ENCODE measurements at regions not wholly inside any gene's neighbourhood (a gene's known extent, or its start where the extent isn't known, plus 50 kb on each side); places are given as distances from the start of the nearest gene placed in this dataset.

- ChIA-PET CTCF (no interaction called here), POLR2A (no interaction called here)
- WGBS (ENCODE audit: insufficient coverage): no CpG with 5 or more reads among the region's 1 CpG
- Histone ChIP-seq H3K4me1 (ENCODE audit: control extremely low read depth in 1 of 4, control insufficient read depth in 4 of 4, insufficient read depth in 4 of 4, low read length in 3 of 4) (no peaks in the 10 kb centered on the region), H3K27me3 (replicated peaks in 2 of 5; ENCODE audit: control insufficient read depth in 4 of 5, insufficient read depth in 5 of 5, low read length in 4 of 5) (no peaks in the 10 kb centered on the region), H3K4me3 (ENCODE audit: control insufficient read depth in 1 of 7, extremely low read depth in 1 of 7, insufficient read depth in 4 of 7, low read depth in 2 of 7, low read length in 6 of 7) (no peak overlapping the region), H3K9me3 (ENCODE audit: control extremely low read depth in 1 of 5, control insufficient read depth in 4 of 5, insufficient read depth in 2 of 5, low read depth in 1 of 5, low read length in 4 of 5) (no peaks in the 10 kb centered on the region), H3K27ac (ENCODE audit: insufficient read depth in 1 of 2, low read depth in 1 of 2, low read length in 2 of 2, poor library complexity in 1 of 2, severe bottlenecking in 2 of 2) (no peak overlapping the region), H3K36me3 (ENCODE audit: control insufficient read depth in 4 of 4, insufficient read depth in 4 of 4, low read length in 3 of 4) (no peaks in the 10 kb centered on the region)
- DNase-seq: no peak
Observed at GRCh38 chr12:59014885-59015284, 94.6 kb upstream of the LRIG3 start.

- Histone ChIP-seq H3K27ac (ENCODE audit: insufficient read depth in 1 of 2, low read depth in 1 of 2, low read length in 2 of 2, poor library complexity in 1 of 2, severe bottlenecking in 2 of 2) (no peak overlapping the region), H3K4me1 (ENCODE audit: control extremely low read depth in 1 of 4, control insufficient read depth in 4 of 4, insufficient read depth in 4 of 4, low read length in 3 of 4) (no peaks in the 10 kb centered on the region), H3K4me3 (ENCODE audit: control insufficient read depth in 1 of 7, extremely low read depth in 1 of 7, insufficient read depth in 4 of 7, low read depth in 2 of 7, low read length in 6 of 7) (no peak overlapping the region), H3K27me3 (replicated peaks in 2 of 5; ENCODE audit: control insufficient read depth in 4 of 5, insufficient read depth in 5 of 5, low read length in 4 of 5) (no peaks in the 10 kb centered on the region), H3K9me3 (ENCODE audit: control extremely low read depth in 1 of 5, control insufficient read depth in 4 of 5, insufficient read depth in 2 of 5, low read depth in 1 of 5, low read length in 4 of 5) (no peaks in the 10 kb centered on the region), H3K36me3 (ENCODE audit: control insufficient read depth in 4 of 4, insufficient read depth in 4 of 4, low read length in 3 of 4) (no peaks in the 10 kb centered on the region)
- no CpG with 5 or more reads among the region's 3 CpGs for WGBS (ENCODE audit: insufficient coverage)
- ChIA-PET CTCF (no interaction called here), POLR2A (no interaction called here)
- no peak for DNase-seq
Observed at GRCh38 chr12:59010941-59011340, 90.6 kb upstream of the LRIG3 start.

- H3K27me3 ChIP-seq (replicated peaks in 2 of 5; ENCODE audit: control insufficient read depth in 4 of 5, insufficient read depth in 5 of 5, low read length in 4 of 5): no peaks in the 10 kb centered on the region
- H3K4me1 ChIP-seq (ENCODE audit: control extremely low read depth in 1 of 4, control insufficient read depth in 4 of 4, insufficient read depth in 4 of 4, low read length in 3 of 4): no peaks in the 10 kb centered on the region
- ChIA-PET POLR2A (no interaction called here), CTCF (no interaction called here)
- WGBS (ENCODE audit: insufficient coverage): 89% methylated on average over 4 of the region's 5 CpGs
- H3K27ac ChIP-seq (ENCODE audit: insufficient read depth in 1 of 2, low read depth in 1 of 2, low read length in 2 of 2, poor library complexity in 1 of 2, severe bottlenecking in 2 of 2): no peak overlapping the region
- no peak overlapping the region for H3K4me3 ChIP-seq (ENCODE audit: control insufficient read depth in 1 of 7, extremely low read depth in 1 of 7, insufficient read depth in 4 of 7, low read depth in 2 of 7, low read length in 6 of 7)
- DNase-seq: no peak
- no peaks in the 10 kb centered on the region for H3K9me3 ChIP-seq (ENCODE audit: control extremely low read depth in 1 of 5, control insufficient read depth in 4 of 5, insufficient read depth in 2 of 5, low read depth in 1 of 5, low read length in 4 of 5)
- no peaks in the 10 kb centered on the region for H3K36me3 ChIP-seq (ENCODE audit: control insufficient read depth in 4 of 4, insufficient read depth in 4 of 4, low read length in 3 of 4)
Observed at GRCh38 chr12:59010118-59010517, 89.8 kb upstream of the LRIG3 start.

- Histone ChIP-seq H3K27ac (ENCODE audit: insufficient read depth in 1 of 2, low read depth in 1 of 2, low read length in 2 of 2, poor library complexity in 1 of 2, severe bottlenecking in 2 of 2) (no peak overlapping the region), H3K4me1 (ENCODE audit: control extremely low read depth in 1 of 4, control insufficient read depth in 4 of 4, insufficient read depth in 4 of 4, low read length in 3 of 4) (no peaks in the 10 kb centered on the region), H3K4me3 (ENCODE audit: control insufficient read depth in 1 of 7, extremely low read depth in 1 of 7, insufficient read depth in 4 of 7, low read depth in 2 of 7, low read length in 6 of 7) (no peak overlapping the region), H3K36me3 (ENCODE audit: control insufficient read depth in 4 of 4, insufficient read depth in 4 of 4, low read length in 3 of 4) (no peaks in the 10 kb centered on the region), H3K9me3 (ENCODE audit: control extremely low read depth in 1 of 5, control insufficient read depth in 4 of 5, insufficient read depth in 2 of 5, low read depth in 1 of 5, low read length in 4 of 5) (no peaks in the 10 kb centered on the region), H3K27me3 (replicated peaks in 2 of 5; ENCODE audit: control insufficient read depth in 4 of 5, insufficient read depth in 5 of 5, low read length in 4 of 5) (no peaks in the 10 kb centered on the region)
- ChIA-PET POLR2A (no interaction called here), CTCF (no interaction called here)
- DNase-seq: no peak
- 100% methylated on average over 1 of the region's 3 CpGs for WGBS (ENCODE audit: insufficient coverage)
Observed at GRCh38 chr12:59007620-59008019, 87.3 kb upstream of the LRIG3 start.

- H3K9me3 ChIP-seq (ENCODE audit: control extremely low read depth in 1 of 5, control insufficient read depth in 4 of 5, insufficient read depth in 2 of 5, low read depth in 1 of 5, low read length in 4 of 5): no peaks in the 10 kb centered on the region
- DNase-seq: no peak
- no peak overlapping the region for H3K27ac ChIP-seq (ENCODE audit: insufficient read depth in 1 of 2, low read depth in 1 of 2, low read length in 2 of 2, poor library complexity in 1 of 2, severe bottlenecking in 2 of 2)
- no peaks in the 10 kb centered on the region for H3K4me1 ChIP-seq (ENCODE audit: control extremely low read depth in 1 of 4, control insufficient read depth in 4 of 4, insufficient read depth in 4 of 4, low read length in 3 of 4)
- H3K36me3 ChIP-seq (ENCODE audit: control insufficient read depth in 4 of 4, insufficient read depth in 4 of 4, low read length in 3 of 4): no peaks in the 10 kb centered on the region
- ChIA-PET POLR2A (no interaction called here), CTCF (no interaction called here)
- H3K4me3 ChIP-seq (ENCODE audit: control insufficient read depth in 1 of 7, extremely low read depth in 1 of 7, insufficient read depth in 4 of 7, low read depth in 2 of 7, low read length in 6 of 7): no peak overlapping the region
- H3K27me3 ChIP-seq (replicated peaks in 2 of 5; ENCODE audit: control insufficient read depth in 4 of 5, insufficient read depth in 5 of 5, low read length in 4 of 5): no peaks in the 10 kb centered on the region
- WGBS (ENCODE audit: insufficient coverage): no CpG with 5 or more reads among the region's 4 CpGs
Observed at GRCh38 chr12:59005193-59005955, 85.1 kb upstream of the LRIG3 start.

- DNase-seq: no peak
- H3K4me1 ChIP-seq (ENCODE audit: control extremely low read depth in 1 of 4, control insufficient read depth in 4 of 4, insufficient read depth in 4 of 4, low read length in 3 of 4): no peaks in the 10 kb centered on the region
- H3K4me3 ChIP-seq (ENCODE audit: control insufficient read depth in 1 of 7, extremely low read depth in 1 of 7, insufficient read depth in 4 of 7, low read depth in 2 of 7, low read length in 6 of 7): no peak overlapping the region
- POLR2A ChIA-PET: no interaction called here
- no peaks in the 10 kb centered on the region for H3K27me3 ChIP-seq (replicated peaks in 2 of 5; ENCODE audit: control insufficient read depth in 4 of 5, insufficient read depth in 5 of 5, low read length in 4 of 5)
- CTCF ChIA-PET: no interaction called here
- H3K9me3 ChIP-seq (ENCODE audit: control extremely low read depth in 1 of 5, control insufficient read depth in 4 of 5, insufficient read depth in 2 of 5, low read depth in 1 of 5, low read length in 4 of 5): no peaks in the 10 kb centered on the region
- WGBS (ENCODE audit: insufficient coverage): no CpG with 5 or more reads among the region's 2 CpGs
- no peaks in the 10 kb centered on the region for H3K36me3 ChIP-seq (ENCODE audit: control insufficient read depth in 4 of 4, insufficient read depth in 4 of 4, low read length in 3 of 4)
- H3K27ac ChIP-seq (ENCODE audit: insufficient read depth in 1 of 2, low read depth in 1 of 2, low read length in 2 of 2, poor library complexity in 1 of 2, severe bottlenecking in 2 of 2): no peak overlapping the region
Observed at GRCh38 chr12:59004456-59004855, 84.2 kb upstream of the LRIG3 start.

- H3K4me3 ChIP-seq (ENCODE audit: control insufficient read depth in 1 of 7, extremely low read depth in 1 of 7, insufficient read depth in 4 of 7, low read depth in 2 of 7, low read length in 6 of 7): no peak overlapping the region
- WGBS (ENCODE audit: insufficient coverage): 94% methylated on average over 2 of the region's 3 CpGs
- H3K36me3 ChIP-seq (ENCODE audit: control insufficient read depth in 4 of 4, insufficient read depth in 4 of 4, low read length in 3 of 4): no peaks in the 10 kb centered on the region
- no peak overlapping the region for H3K27ac ChIP-seq (ENCODE audit: insufficient read depth in 1 of 2, low read depth in 1 of 2, low read length in 2 of 2, poor library complexity in 1 of 2, severe bottlenecking in 2 of 2)
- CTCF ChIA-PET: no interaction called here
- no peak for DNase-seq
- no peaks in the 10 kb centered on the region for H3K9me3 ChIP-seq (ENCODE audit: control extremely low read depth in 1 of 5, control insufficient read depth in 4 of 5, insufficient read depth in 2 of 5, low read depth in 1 of 5, low read length in 4 of 5)
- POLR2A ChIA-PET: no interaction called here
- H3K4me1 ChIP-seq (ENCODE audit: control extremely low read depth in 1 of 4, control insufficient read depth in 4 of 4, insufficient read depth in 4 of 4, low read length in 3 of 4): no peaks in the 10 kb centered on the region
- no peaks in the 10 kb centered on the region for H3K27me3 ChIP-seq (replicated peaks in 2 of 5; ENCODE audit: control insufficient read depth in 4 of 5, insufficient read depth in 5 of 5, low read length in 4 of 5)
Observed at GRCh38 chr12:58995666-58996363, 75.5 kb upstream of the LRIG3 start.
